ENCODE measurements at regions not wholly inside any gene's neighbourhood (a gene's known extent, or its start where the extent isn't known, plus 50 kb on each side); places are given as distances from the start of the nearest gene placed in this dataset.

DNA sequence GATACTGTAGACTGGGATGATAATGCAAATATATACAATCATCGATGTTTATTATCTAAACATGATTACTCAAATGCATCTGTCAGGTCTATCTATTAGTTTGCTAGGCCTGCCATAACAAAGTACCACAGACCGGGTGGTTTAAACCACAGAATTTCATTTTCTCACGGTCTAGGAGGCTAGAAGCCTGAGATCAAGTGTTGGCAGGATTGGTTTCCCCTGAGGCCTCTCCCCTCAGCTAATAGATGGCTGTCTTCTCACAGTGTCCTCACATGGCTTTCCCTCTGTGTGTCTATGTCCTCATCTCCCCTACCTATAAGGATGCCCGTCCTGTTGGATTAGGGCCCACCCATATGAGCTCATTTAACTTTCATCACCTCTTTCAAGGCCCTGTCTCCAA is 512.6 kb upstream of the SLC35B3 start:
- TF ChIP-seq, protein P1, sequence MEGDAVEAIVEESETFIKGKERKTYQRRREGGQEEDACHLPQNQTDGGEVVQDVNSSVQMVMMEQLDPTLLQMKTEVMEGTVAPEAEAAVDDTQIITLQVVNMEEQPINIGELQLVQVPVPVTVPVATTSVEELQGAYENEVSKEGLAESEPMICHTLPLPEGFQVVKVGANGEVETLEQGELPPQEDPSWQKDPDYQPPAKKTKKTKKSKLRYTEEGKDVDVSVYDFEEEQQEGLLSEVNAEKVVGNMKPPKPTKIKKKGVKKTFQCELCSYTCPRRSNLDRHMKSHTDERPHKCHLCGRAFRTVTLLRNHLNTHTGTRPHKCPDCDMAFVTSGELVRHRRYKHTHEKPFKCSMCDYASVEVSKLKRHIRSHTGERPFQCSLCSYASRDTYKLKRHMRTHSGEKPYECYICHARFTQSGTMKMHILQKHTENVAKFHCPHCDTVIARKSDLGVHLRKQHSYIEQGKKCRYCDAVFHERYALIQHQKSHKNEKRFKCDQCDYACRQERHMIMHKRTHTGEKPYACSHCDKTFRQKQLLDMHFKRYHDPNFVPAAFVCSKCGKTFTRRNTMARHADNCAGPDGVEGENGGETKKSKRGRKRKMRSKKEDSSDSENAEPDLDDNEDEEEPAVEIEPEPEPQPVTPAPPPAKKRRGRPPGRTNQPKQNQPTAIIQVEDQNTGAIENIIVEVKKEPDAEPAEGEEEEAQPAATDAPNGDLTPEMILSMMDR (conservative IDR thresholded peaks at IDR 0.05; ENCODE audit: low read depth, low read length): no peak
- TF ChIP-seq EZH2 (IDR thresholded peaks at IDR 0.05; ENCODE audit: low read length, unreplicated experiment): no peak
- no peak for TF ChIP-seq EZH2phosphoT487 (IDR thresholded peaks at IDR 0.05; ENCODE audit: borderline replicate concordance, low read length)

Data from PC-3 (cell line).